ENCODE measurements at regions not wholly inside any gene's neighbourhood (a gene's known extent, or its start where the extent isn't known, plus 50 kb on each side); places are given as distances from the start of the nearest gene placed in this dataset.

DNA sequence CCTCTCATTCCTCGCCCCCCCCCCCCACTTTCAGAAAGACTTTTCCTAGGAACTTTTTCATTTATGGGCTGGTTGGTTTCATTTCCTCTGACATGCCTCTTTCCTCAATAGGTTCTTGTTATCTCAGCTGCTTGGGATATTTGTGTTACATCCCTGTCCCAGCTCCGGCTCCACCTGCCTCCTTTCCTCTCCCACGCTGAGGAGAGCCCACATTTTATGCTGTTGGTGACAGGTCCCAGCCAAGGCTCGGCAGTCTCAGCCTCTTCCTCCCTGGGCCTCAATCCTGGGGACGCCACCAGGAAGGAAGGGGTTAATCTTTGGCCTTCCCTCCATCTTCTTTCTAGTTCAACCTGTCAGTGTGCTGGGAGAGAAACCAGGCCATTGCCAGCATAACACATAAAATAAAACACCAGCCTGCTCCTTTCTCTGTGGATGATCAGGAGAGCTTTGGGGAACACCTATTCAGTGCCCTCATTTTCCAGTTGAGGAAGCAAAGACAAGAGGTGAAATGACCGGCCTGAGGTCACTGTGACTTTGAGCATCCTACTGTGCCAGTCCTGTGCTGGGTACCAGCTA is 216.9 kb upstream of the TNP1 start:
- TF ChIP-seq, protein P1, sequence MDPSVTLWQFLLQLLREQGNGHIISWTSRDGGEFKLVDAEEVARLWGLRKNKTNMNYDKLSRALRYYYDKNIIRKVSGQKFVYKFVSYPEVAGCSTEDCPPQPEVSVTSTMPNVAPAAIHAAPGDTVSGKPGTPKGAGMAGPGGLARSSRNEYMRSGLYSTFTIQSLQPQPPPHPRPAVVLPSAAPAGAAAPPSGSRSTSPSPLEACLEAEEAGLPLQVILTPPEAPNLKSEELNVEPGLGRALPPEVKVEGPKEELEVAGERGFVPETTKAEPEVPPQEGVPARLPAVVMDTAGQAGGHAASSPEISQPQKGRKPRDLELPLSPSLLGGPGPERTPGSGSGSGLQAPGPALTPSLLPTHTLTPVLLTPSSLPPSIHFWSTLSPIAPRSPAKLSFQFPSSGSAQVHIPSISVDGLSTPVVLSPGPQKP (IDR thresholded peaks at IDR 0.05; ENCODE audit: low read depth, low read length): no peak
- no peak for TF ChIP-seq SMC3 (IDR thresholded peaks at IDR 0.05; ENCODE audit: borderline replicate concordance, low read length)
- TF ChIP-seq SKIL (IDR thresholded peaks at IDR 0.05; ENCODE audit: low read depth, poor library complexity, severe bottlenecking): no peak
- no peak for TF ChIP-seq FOXM1 (IDR thresholded peaks at IDR 0.05; ENCODE audit: low read depth, low read length)
- TF ChIP-seq ZBTB33 (IDR thresholded peaks at IDR 0.05): no peak

All from GM12878 (cell line).